GM13977 (cell line): ENCODE measurements at regions not wholly inside any gene's neighbourhood (a gene's known extent, or its start where the extent isn't known, plus 50 kb on each side); places are given as distances from the start of the nearest gene placed in this dataset.

Source experiments
- DNase-seq: peaks from one replicate; pipeline ENCODE4 v3.0.0; 2012; ENCODE audit warnings: low spot score
- in situ Hi-C: fragments of 300-500 bp; cut with MboI; formaldehyde crosslinking; loops from one replicate; pipeline ENCODE4 v1.12.0; 2022; ENCODE audit warnings: low sequenced_read_pairs, low pct_unique_long_range_greater_than_20kb, mixed read lengths, inconsistent platforms; ENCODE audit not compliant: unreplicated experiment
- TF ChIP-seq, protein P1 (sequence below): IDR thresholded peaks from 2 replicates; pipeline ENCODE4 v1.5.1; 2012; ENCODE audit warnings: mild to moderate bottlenecking, control low read depth; ENCODE audit not compliant: insufficient read depth; ENCODE audit errors: extremely low read depth, missing control alignments

DNA sequence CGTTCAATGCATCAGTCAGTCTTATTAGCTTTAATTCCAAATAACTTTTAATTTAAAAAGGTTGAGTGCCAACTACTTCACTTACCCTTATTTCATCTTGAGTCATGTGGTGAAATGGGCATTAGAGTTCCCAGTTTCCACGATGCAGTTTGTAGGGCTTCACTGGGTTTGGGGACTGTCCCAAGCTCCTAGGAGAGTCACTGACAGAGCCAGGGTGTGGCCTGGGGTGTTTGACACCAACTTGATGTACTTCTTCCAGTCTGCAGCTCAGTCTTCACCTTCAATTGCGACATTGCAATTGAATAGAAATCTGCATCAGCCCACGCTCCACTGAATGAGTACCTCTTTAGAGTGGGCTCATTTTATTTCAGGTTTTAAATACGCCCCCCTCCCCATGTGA is 165.3 kb downstream of the ARL4C start:
- no peak for DNase-seq
- in situ Hi-C loops: no loop called here
- TF ChIP-seq, protein P1, sequence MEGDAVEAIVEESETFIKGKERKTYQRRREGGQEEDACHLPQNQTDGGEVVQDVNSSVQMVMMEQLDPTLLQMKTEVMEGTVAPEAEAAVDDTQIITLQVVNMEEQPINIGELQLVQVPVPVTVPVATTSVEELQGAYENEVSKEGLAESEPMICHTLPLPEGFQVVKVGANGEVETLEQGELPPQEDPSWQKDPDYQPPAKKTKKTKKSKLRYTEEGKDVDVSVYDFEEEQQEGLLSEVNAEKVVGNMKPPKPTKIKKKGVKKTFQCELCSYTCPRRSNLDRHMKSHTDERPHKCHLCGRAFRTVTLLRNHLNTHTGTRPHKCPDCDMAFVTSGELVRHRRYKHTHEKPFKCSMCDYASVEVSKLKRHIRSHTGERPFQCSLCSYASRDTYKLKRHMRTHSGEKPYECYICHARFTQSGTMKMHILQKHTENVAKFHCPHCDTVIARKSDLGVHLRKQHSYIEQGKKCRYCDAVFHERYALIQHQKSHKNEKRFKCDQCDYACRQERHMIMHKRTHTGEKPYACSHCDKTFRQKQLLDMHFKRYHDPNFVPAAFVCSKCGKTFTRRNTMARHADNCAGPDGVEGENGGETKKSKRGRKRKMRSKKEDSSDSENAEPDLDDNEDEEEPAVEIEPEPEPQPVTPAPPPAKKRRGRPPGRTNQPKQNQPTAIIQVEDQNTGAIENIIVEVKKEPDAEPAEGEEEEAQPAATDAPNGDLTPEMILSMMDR: no peak

DNA sequence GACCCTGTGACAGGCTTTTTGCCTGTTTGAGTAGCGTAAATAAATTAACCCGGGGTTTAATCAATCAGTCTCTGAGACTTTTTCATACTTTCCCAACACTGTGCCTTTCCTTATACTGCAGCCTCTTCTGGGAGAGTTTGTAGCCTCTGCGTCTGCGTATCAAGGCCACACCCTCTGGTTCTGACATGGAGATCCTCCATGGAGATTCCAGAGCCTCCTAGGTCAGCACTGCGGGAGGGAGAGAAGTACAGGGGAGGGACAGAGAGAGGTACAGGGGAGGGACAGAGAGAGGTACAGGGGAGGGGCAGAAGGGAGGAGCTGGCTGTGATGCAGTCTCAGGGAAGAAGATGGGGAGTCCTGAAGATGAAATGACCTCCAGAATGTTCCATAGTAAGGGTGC is 166.0 kb downstream of the ARL4C start:
- in situ Hi-C loops: no loop called here
- TF ChIP-seq, protein P1: no peak
- DNase-seq: no peak

DNA sequence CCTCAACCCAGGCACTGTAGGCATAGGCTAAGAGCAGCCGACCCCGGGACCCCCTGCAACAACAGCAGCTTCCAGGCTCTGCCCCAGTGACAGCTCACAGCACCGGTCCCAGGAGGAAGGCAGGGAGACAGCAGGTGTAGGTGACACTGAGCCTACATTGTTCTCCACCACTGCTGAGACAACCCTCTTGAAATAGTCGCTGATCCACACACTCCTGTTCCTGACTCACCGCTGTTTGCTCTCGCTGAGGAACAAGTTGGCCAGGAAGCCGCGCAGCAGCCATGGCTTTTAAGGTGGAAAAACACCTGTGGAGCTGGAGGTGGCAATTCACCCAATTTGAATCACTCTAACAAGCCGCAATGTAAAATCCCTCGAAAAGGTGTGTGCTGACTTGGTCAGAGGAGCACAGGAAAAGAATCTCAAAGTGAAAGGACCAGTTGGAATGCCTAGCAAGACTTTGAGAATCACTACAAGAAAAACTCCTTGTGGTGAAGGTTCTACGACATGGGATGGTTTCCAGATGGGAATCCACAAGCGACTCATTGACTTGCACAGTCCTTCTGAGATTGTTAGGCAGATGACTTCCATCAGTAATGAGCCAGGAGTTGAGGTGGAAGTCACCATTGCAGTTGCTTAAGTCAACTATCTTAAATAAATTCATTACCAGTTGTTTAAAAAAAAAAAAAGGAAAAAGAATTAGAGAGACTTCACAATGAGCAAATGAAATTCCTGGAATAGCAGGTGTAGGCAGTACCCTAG is 167.5 kb downstream of the ARL4C start:
- in situ Hi-C loops: no loop called here
- TF ChIP-seq, protein P1: no peak
- no peak for DNase-seq

DNA sequence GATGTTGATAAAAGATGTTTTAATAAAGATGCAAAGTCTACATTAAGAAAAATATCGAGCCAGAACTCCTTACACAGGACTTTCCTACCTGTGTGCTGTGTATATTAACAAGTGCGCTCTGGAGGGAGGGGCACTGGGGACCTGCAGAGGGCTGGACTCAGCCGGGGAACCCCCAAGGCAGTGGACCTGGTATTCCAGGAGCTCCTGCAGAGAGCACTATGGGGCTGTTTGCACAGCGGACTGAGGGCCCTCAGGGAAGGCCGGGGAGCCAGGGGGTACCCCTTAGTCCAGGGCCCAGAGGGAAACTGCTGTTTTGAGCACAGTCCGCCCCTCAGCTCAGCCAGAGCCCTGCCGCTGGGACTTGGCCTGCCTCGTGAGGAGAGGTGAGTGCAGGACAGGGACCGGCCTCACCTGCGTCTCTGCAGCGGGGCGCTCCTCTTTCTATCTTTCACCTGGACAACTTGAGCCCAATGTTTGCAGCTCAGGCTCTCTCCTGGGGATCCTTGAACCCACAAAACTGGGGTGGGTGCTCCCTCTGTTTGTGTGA is 168.4 kb downstream of the ARL4C start:
- DNase-seq: no peak
- in situ Hi-C loops: no loop called here
- TF ChIP-seq, protein P1: no peak

DNA sequence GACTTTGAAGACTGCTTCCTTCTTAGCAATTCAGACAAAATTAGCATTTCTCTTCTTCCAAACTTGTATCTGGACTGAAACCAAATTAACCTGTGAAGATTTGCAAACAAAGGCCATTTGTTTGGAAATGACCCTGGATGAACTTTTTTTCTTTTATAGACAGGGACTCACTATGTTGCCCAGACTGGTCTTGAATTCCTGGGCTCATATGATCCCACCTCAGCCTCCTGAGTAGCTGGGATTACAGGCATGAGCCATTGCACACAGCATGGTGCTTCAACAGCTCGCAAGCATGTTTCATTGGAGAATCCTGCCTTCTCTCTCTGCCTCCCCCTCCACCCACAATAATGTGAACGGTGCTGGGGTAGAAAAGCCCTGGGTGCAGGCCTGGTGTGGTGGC is 170.2 kb downstream of the ARL4C start:
- in situ Hi-C loops: no loop called here
- DNase-seq: no peak
- TF ChIP-seq, protein P1: no peak

DNA sequence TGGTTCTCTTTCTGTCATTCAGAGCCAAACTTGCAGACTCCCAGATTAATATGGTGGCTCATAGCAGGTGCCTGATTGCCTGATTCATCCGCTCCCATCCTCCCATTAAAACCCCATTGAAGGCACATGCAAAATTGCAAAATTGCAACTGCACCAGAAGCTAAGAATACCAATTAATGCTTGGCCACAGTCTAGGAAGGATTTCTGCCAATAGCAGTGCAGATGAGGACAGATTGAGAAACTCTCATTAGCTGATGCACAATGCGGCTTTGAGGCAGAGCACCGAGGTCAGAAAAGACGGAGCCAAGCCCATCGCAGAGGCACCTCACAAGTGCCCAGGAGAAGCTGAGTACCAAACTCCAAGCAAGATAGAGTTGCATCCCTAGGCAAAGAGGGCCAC is 172.8 kb downstream of the ARL4C start:
- in situ Hi-C loops: no loop called here
- DNase-seq: no peak
- TF ChIP-seq, protein P1: no peak
